Effector CD8-positive, alpha-beta T cell (primary cell): ENCODE measurements at regions not wholly inside any gene's neighbourhood (a gene's known extent, or its start where the extent isn't known, plus 50 kb on each side); places are given as distances from the start of the nearest gene placed in this dataset.
"Not testable (repeated sequence)": the region's sequence is repeated elsewhere in the genome, so short reads cannot be mapped to it uniquely, and the experiment has no call there.

ENCODE experiments used
- DNase-seq: peaks from one replicate; lab custom pipeline; 2025; lab: John Stamatoyannopoulos, UW

- no peak for DNase-seq
Measured at GRCh38 chr6:112933947-112934346, 586.8 kb downstream of the RFPL4B start.

DNA sequence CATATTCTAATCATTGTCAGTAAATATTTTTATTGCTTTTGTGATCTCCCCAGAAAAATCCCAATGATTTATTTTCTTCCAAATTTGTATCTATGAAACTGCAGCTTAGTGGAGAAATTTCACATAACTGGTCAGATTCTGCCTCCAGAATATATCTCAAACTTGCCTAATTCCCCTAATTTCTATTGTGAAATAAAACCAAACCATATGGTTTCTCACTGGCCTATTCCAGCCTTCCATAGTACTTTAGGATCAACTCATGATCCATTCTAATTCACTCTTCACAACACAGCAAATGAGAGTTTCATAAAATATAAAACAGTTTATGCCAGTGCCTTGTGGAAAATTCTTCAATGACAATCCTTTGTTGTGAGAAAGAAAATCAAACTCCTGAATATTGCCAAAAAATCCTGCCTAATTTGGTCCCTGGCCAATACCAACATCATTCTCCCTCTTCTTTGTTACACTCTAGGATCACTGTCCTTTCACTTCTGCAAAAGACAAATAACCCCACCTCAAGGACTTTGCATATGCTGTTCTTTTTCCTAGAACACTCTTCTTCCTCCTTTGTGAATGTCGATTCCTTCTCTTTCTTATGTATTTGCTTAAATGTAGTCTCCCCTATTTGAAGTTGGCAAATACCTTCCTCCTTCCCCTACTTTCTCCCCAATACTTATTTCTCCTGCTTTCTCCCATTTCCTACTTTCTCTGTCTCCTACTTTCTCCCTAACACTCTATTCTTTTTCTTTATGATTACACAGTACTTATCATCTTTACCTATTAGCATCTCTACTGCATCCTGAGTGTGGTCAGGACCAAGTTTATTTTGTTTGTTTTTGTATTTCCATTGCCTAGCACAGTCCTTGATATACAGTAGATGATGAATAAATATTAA, 587.5 kb downstream of the RFPL4B start:
- no peak for DNase-seq

DNA sequence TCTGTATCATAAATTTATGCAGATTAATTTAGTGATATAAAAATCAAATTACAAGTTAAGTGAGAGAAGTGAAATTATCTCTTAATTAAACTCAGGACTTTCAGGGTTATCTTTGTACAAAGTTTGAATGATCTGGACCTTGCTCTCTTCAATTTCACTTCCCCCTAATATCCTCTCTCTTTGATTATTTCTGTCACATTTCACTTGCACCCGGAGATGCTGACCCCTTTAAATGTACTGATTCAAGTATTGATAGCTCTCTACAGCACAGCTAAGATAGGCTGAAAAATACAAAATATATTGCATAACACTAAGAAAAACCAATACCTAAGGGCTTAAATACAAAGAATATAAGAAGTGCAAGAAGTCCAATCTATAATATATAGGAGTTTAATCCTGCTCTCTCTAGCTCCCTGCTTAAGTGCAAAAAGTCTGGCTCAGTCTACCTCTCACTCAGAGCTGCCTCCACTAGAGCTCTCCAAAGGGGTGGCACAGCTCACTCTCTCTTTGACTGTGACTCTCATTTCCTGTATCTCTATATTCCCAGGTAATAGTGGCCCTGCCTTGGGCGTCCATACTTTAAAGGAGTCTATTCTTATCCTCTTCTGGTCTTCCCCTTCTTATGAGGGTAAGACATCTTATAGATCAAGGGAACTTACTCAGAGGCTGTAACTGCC, 588.4 kb downstream of the RFPL4B start:
- DNase-seq: no peak

DNA sequence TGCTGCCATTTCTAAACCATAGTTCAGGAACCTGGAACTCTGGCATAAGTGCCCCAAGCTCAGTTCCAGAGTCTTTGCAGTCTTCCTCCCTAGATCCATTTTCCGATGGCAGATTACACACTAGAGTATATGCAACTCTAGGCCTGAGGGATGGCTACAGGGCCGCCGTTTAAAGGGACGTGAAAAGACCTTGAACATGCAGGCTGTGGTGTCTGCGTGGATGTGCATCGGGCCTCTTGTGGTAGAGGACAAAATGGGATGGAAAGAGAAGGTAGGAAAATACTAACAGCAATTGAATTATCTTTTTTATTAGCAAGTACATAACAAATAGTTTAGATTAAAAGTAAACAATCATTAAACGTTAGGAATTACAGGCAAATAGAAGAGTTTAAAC, 588.9 kb downstream of the RFPL4B start:
- DNase-seq: no peak

GRCh38 chr6:112936504-112936903, 589.4 kb downstream of the RFPL4B start:
- no peak for DNase-seq

- DNase-seq: not testable (repeated sequence)
Measured at GRCh38 chr6:112937690-112938089, 590.6 kb downstream of the RFPL4B start.

- DNase-seq: no peak
Measured at GRCh38 chr6:112938650-112939049, 591.5 kb downstream of the RFPL4B start.

DNA sequence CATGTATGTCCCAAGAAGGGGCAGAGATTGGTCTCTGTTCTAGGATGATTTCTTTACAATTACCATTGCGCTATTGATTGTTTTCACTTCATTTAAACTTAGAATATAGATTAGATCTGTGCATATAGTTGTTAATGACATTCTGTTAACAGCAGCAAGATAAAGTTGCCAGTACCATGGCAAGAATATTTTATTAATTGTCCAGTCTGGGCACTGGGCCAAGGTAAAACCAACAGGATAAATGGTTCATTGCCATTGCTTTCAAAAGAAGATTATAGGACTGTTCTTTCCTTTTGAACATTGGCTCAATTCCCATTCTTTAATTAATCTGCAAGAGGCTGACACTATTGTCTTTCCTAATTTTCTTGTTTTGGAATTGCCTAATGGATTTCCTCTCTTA, 592.4 kb downstream of the RFPL4B start:
- no peak for DNase-seq

- DNase-seq: no peak
Measured at GRCh38 chr6:112941613-112942012, 594.5 kb downstream of the RFPL4B start.

DNA sequence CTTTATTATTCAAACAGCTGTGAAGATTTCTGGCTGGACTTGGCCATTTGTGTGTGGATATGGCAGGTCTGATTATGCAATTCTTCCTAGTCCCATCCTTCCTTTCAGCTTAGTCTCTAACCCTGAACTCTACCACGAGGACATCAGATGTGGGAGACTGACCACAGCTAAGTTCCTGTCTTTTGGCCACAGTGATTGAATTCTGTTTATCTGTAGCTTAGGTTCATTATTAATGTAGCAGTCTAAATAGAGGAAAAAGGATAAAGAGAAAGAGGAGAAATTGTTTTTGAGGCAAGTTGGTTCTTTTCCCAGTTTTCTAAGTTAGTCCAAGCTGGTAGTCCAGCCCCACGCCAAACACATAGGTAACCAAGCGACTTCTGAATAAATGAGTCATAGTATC, 598.9 kb downstream of the RFPL4B start:
- DNase-seq: no peak

DNA sequence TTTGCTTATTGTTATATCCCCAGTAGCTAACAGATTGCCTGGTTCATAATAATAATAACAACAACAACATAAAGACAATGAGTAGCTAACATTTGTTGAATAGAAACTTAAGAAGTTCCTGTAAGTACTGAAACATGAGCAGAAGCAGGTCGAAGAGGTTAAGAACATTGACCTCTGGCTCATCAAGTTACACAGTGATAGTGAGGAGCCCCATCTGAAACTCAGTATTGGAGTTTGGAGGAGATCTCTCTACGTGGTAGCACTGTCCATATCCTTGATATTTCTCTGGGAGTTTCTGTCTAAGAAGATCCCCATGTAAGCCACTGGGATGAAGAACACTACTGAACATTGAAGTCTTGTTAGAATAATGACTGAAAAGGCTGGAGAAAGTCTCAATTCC, 600.4 kb downstream of the RFPL4B start:
- DNase-seq: no peak

DNA sequence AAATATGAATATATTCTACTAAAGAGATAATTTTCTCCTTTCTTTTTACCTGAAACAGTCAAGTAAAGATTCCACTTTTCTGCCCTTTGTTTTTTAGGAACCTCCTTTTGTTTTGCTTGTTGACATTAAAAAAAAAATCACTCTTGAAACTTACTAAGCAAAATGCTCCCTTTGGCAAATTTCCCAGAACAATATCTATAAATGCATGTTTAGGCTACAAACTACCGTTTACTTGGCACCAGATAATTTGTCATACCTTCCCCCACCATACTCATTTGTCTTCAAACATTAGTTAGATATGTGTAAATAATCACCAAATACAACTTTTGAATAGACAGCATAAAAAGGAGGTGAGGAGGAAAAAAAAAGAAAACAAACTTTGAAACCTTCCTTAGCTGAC, 604.7 kb downstream of the RFPL4B start:
- DNase-seq: no peak

GRCh38 chr6:112955743-112956142, 608.6 kb downstream of the RFPL4B start:
- not testable (repeated sequence) for DNase-seq

DNA sequence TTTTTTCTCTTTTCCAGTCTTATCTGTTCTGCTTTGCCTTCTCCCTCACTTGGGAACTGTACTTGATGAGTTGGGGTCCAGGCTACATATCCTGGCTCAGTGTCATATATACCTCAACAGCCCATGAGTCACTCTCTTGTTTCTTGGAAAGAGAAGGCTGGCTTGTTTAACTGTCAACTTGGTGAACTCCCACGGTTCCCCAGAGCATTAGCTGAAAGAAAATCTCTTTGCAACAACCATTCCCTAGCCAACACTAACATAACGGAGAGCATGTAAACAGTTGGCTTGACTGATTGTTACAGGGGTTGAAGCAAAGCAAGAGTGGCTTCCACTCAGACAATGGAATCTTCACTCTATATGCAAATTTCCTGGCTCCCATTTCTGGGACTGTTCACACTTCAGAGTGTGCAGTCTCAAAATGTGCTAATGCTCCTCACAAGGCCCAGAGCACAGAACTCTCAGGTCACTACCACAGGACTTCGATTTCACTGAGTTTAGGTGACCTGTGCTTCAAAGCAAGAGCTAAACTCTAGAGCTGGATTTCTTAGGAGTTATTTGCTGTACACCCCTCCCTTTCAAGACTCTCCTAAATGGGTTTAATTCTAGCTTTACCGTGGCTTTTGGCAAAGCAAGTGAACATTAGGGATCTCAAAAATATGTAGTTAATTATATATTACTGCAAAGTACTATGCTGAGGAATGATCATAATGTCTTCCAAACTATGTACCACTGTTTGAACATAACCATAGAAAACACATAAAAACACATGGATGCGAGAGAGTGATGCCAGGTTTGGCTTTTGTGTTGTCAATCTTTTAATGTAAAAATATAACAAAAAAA, 609.8 kb downstream of the RFPL4B start:
- no peak for DNase-seq

DNA sequence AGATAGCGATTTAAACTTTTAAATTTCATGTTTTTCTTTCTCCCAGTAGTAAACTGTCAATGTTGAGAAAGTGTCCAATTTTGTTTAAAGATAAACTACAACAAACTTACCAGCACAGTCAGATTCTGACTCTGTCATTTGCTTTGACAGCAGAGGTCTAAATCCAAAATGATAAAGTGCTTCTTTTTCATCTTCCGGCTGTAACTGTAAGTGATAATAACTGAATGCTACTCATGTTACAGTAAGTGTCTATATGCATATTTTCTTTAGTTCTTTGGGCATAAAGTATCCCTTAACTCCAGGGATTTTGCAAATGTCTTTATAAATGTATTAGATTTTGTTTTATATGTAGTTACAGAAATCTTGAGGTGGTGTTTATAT, 610.4 kb downstream of the RFPL4B start:
- no peak for DNase-seq

GRCh38 chr6:112960130-112960529, 613.0 kb downstream of the RFPL4B start:
- not testable (repeated sequence) for DNase-seq

DNA sequence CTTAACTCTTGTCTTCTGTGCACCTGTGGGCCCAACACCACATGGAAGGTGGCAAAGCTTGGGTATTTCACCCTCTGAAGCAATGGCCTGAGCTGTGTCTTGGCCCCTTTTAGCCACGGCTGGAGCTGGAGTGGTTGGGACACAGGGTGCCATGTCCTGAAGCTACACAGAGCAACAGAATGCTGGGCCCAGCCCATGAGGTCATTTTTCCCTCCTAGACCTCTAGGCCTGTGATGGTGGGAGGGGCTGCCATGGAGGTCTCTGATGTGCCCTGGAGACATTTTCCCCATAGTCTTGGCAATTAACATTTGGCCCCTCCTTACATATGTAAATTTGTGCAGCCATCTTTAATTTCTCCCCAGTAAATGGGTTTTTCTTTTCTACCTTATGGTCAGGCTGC, 620.8 kb downstream of the RFPL4B start:
- no peak for DNase-seq

GRCh38 chr6:112971651-112972050, 624.5 kb downstream of the RFPL4B start:
- no peak for DNase-seq

DNA sequence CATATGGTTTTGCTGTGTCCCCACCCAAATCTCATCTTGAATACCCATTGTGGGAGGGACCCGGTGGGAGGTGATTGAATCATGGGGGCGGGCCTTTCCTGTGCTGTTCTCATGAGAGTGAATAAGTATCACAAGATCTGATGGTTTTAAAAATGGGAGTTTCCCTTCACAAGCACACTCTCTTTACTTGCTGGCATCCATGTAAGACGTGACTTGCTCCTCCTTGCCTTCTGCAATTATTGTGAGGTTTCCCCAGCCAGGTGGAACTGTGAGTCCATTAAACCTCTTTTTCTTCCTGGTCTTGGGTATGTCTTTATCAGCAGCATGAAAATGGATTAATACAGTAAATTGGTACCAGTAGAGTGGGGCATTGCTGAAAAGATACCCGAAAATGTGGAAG, 627.8 kb downstream of the RFPL4B start:
- not testable (repeated sequence) for DNase-seq

DNA sequence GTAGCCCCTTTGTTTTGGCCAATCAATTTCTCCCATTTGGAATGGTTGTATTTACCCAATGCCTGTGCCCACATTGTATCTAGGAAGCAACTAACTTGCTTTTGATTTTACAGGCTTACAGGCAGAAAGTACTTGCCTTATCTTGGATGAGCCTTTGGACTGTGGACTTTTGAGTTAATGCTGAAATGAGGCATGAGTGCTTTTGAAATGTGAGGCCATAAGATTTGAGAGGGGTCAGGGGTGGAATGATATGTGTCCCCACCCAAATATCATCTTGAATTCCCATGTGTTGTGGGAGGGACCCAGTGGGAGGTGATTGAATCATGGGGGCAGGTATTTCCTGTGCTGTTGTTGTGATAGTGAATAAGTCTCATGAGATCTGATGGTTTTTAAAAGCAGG, 629.4 kb downstream of the RFPL4B start:
- DNase-seq: not testable (repeated sequence)

DNA sequence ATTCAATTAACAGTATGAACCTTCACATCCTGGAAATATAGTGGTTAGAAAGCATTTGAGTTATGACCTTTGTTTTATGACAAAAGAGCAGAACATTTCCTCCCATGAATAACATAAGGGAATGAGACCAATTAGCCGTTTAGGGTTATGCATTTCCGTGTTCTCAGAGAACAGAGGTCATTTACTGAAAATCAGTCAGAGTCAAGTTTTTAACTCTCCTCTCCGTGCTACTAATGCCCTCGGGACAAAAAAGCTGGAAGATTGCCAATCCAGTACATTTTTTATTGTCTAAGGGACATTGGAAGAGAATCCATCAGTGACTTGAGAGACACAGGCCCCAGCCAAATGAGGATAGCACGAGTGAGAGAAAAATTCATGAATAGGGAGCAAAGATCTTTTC, 632.7 kb downstream of the RFPL4B start:
- no peak for DNase-seq

- no peak for DNase-seq
Measured at GRCh38 chr6:112980676-112981075, 633.5 kb downstream of the RFPL4B start.
